H1 (cell line): ENCODE measurements at regions not wholly inside any gene's neighbourhood (a gene's known extent, or its start where the extent isn't known, plus 50 kb on each side); places are given as distances from the start of the nearest gene placed in this dataset.

Experiments
- CTCF ChIA-PET: fragments of 300-600 bp; sonication (Branson Sonifier 250); formaldehyde crosslinking; loops from one replicate; lab custom pipeline; 2021; ENCODE audit not compliant: partially characterized antibody; lab: Charles Lee
- POLR2A ChIA-PET: fragments of 300-600 bp; sonication (Branson Sonifier 250); formaldehyde crosslinking; loops from one replicate; lab custom pipeline; 2021; ENCODE audit warnings: inconsistent platforms; ENCODE audit not compliant: partially characterized antibody; lab: Charles Lee
- DNase-seq, 2 experiments: peaks; one replicate each; pipeline versions ENCODE4 v3.0.0 to v3.0.0-alpha.2; 2010 to 2022; ENCODE audit warnings: low spot score in 2 of 2, low read depth in 1 of 2, mixed read lengths in 1 of 2
- FAIRE-seq: peaks from 2 replicates; lab custom pipeline; 2011; peaks lifted over from hg19 to GRCh38; lab: Jason Lieb, UNC
- H2AFZ ChIP-seq: 2 replicates; pipeline ENCODE4 v1.8.1; 2012; ENCODE audit warnings: low read length, inconsistent platforms
- H2AK5ac ChIP-seq: 2 replicates; pipeline ENCODE4 v1.6.1; 2013; ENCODE audit warnings: low read depth, low read length
- H2BK120ac ChIP-seq: replicated peaks from 2 replicates; pipeline ENCODE3; 2013; ENCODE audit warnings: low read depth, low read length, inconsistent platforms
- H2BK12ac ChIP-seq: 2 replicates; pipeline ENCODE4 v1.6.1; 2013; ENCODE audit warnings: low read depth, low read length
- H2BK15ac ChIP-seq: 2 replicates; pipeline ENCODE4 v1.6.1; 2013; ENCODE audit warnings: low read length
- H2BK20ac ChIP-seq: 2 replicates; pipeline ENCODE4 v1.6.1; 2013; ENCODE audit warnings: low read length
- H2BK5ac ChIP-seq: 2 replicates; pipeline ENCODE4 v1.6.1; 2013; ENCODE audit warnings: low read depth, low read length
- H3K14ac ChIP-seq: 2 replicates; pipeline ENCODE4 v1.6.1; 2013; ENCODE audit warnings: inconsistent platforms; ENCODE audit not compliant: insufficient read length
- H3K18ac ChIP-seq: 2 replicates; pipeline ENCODE4 v1.6.1; 2013; ENCODE audit warnings: low read length; ENCODE audit errors: extremely low read depth
- H3K23ac ChIP-seq: 2 replicates; pipeline ENCODE4 v1.6.1; 2013; ENCODE audit warnings: inconsistent platforms; ENCODE audit not compliant: insufficient read length
- H3K23me2 ChIP-seq: 2 replicates; pipeline ENCODE4 v1.6.1; 2013; ENCODE audit warnings: low read depth, low read length
- H3K27ac ChIP-seq: 2 replicates; pipeline ENCODE4 v1.6.1; 2011; ENCODE audit warnings: low read depth, low read length, inconsistent platforms
- H3K27me3 ChIP-seq, 4 experiments: replicated peaks in 1 of 4; 1 replicate in 1 of 4; 2 replicates in 3 of 4; pipeline versions ENCODE4 v1.6.1 to v1.8.1; 2011 to 2013; ENCODE audit warnings: low read length in 3 of 4, mild to moderate bottlenecking in 3 of 4, inconsistent platforms in 2 of 4, mixed read lengths in 2 of 4, moderate library complexity in 1 of 4; ENCODE audit not compliant: control insufficient read depth in 3 of 4, insufficient read depth in 3 of 4; ENCODE audit errors: extremely low read depth in 1 of 4
- H3K36me3 ChIP-seq, 4 experiments: 2 replicates each; pipeline versions ENCODE4 v1.6.1 to v1.8.1; 2011 to 2013; ENCODE audit warnings: mild to moderate bottlenecking in 4 of 4, low read length in 3 of 4, moderate library complexity in 2 of 4, control low read depth in 1 of 4, inconsistent platforms in 1 of 4; ENCODE audit not compliant: insufficient read depth in 4 of 4, control insufficient read depth in 2 of 4
- H3K4ac ChIP-seq: replicated peaks from 2 replicates; pipeline ENCODE3; 2013; ENCODE audit warnings: low read length, low read depth, mixed read lengths, inconsistent platforms; ENCODE audit not compliant: insufficient read length
- H3K4me1 ChIP-seq, 4 experiments: replicated peaks in 1 of 4; 1 replicate in 1 of 4; 2 replicates in 3 of 4; pipeline versions ENCODE4 v1.6.1 to v1.8.1; 2011 to 2013; ENCODE audit warnings: low read length in 3 of 4, inconsistent platforms in 2 of 4, mixed read lengths in 1 of 4; ENCODE audit not compliant: insufficient read depth in 4 of 4, control insufficient read depth in 3 of 4
- H3K4me2 ChIP-seq, 2 experiments: 2 replicates each; pipeline versions ENCODE4 v1.6.1 to v1.8.1; 2011 to 2013; ENCODE audit warnings: low read depth in 2 of 2, low read length in 2 of 2, control low read depth in 1 of 2, inconsistent platforms in 1 of 2, mild to moderate bottlenecking in 1 of 2; ENCODE audit not compliant: insufficient read depth in 1 of 2
- H3K4me3 ChIP-seq, 4 experiments: fragments of 200-600, 300-600 bp in 1 of 4; sonication (generic), shearing (Covaris generic), sonication (Bioruptor Twin) in 1 of 4; 2 replicates each; pipeline versions ENCODE4 v1.5.1 to v1.8.1; 2011 to 2016; ENCODE audit warnings: low read length in 4 of 4, low read depth in 3 of 4, control low read depth in 2 of 4, inconsistent platforms in 2 of 4, mild to moderate bottlenecking in 2 of 4, mixed read lengths in 1 of 4, moderate library complexity in 1 of 4; ENCODE audit not compliant: insufficient read depth in 2 of 4; ENCODE audit errors: extremely low read depth in 1 of 4
- H3K56ac ChIP-seq: replicated peaks from 2 replicates; pipeline ENCODE3; 2013; ENCODE audit warnings: low read depth, mild to moderate bottlenecking, mixed read lengths, low read length, inconsistent platforms; ENCODE audit not compliant: insufficient read length
- H3K79me1 ChIP-seq: 2 replicates; pipeline ENCODE4 v1.6.1; 2013; ENCODE audit warnings: low read depth, low read length, control low read depth
- H3K79me2 ChIP-seq, 2 experiments: 2 replicates each; pipeline versions ENCODE4 v1.6.1 to v1.8.1; 2012 to 2013; ENCODE audit warnings: low read length in 2 of 2, mild to moderate bottlenecking in 2 of 2, inconsistent platforms in 1 of 2; ENCODE audit not compliant: insufficient read depth in 2 of 2, control insufficient read depth in 1 of 2
- H3K9ac ChIP-seq, 4 experiments: replicated peaks in 1 of 4; 1 replicate in 1 of 4; 2 replicates in 3 of 4; pipeline versions ENCODE4 v1.6.1 to v1.8.1; 2011 to 2013; ENCODE audit warnings: low read depth in 3 of 4, low read length in 3 of 4, control low read depth in 2 of 4, mild to moderate bottlenecking in 2 of 4, moderate library complexity in 2 of 4, inconsistent platforms in 1 of 4; ENCODE audit errors: extremely low read depth in 1 of 4
- H3K9me3 ChIP-seq, 2 experiments: 2 replicates each; pipeline versions ENCODE4 v1.6.1 to v1.8.1; 2012 to 2013; ENCODE audit warnings: mild to moderate bottlenecking in 2 of 2, moderate library complexity in 2 of 2, control low read depth in 1 of 2, inconsistent platforms in 1 of 2, low read depth in 1 of 2, low read length in 1 of 2, mixed read lengths in 1 of 2; ENCODE audit not compliant: insufficient read depth in 2 of 2
- H4K20me1 ChIP-seq, 2 experiments: replicated peaks in 1 of 2; 2 replicates each; pipeline versions ENCODE3 to v1.8.1; 2011 to 2013; ENCODE audit warnings: inconsistent platforms in 2 of 2, low read length in 2 of 2, mild to moderate bottlenecking in 1 of 2; ENCODE audit not compliant: insufficient read depth in 2 of 2, control insufficient read depth in 1 of 2
- H4K5ac ChIP-seq: 2 replicates; pipeline ENCODE4 v1.6.1; 2013; ENCODE audit warnings: low read length, low read depth, mixed read lengths, inconsistent platforms; ENCODE audit not compliant: insufficient read length
- H4K8ac ChIP-seq: 2 replicates; pipeline ENCODE4 v1.8.0; 2013; ENCODE audit warnings: mild to moderate bottlenecking, moderate library complexity, low read length, inconsistent platforms; ENCODE audit not compliant: insufficient read depth; ENCODE audit errors: extremely low read depth
- H4K91ac ChIP-seq: replicated peaks from 2 replicates; pipeline ENCODE3; 2013; ENCODE audit warnings: low read length, mixed read lengths, inconsistent platforms; ENCODE audit not compliant: insufficient read length
- TAF1 ChIP-seq: IDR thresholded peaks from 2 replicates; pipeline ENCODE4 v1.6.1; 2011; ENCODE audit warnings: mild to moderate bottlenecking, low read depth, low read length
- WGBS, 2 experiments: shearing (Covaris generic) in 1 of 2; methylation state at CpG; one replicate each; pipeline versions ENCODE4 v1.1.6 to v1.1.7; 2013 to 2015; ENCODE audit warnings: low lambda C conversion rate in 2 of 2, mixed read lengths in 2 of 2, inconsistent platforms in 1 of 2, low coverage in 1 of 2, missing lambda C conversion rate in 1 of 2; ENCODE audit not compliant: insufficient replicate concordance in 2 of 2, insufficient coverage in 1 of 2, insufficient read length in 1 of 2; ENCODE audit errors: extremely low coverage in 1 of 2, missing lambda C conversion rate in 1 of 2; 5-methylcytosine and 5-hydroxymethylcytosine counted together
- TF ChIP-seq, protein P1 (sequence below), 3 experiments: IDR thresholded peaks; 1 replicate in 2 of 3; 2 replicates in 1 of 3; pipeline versions ENCODE4 v1.5.1 to v1.6.1; 2011; ENCODE audit warnings: low read length in 3 of 3, mild to moderate bottlenecking in 3 of 3, inconsistent platforms in 2 of 3, low read depth in 1 of 3, moderate library complexity in 1 of 3; ENCODE audit not compliant: insufficient read depth in 1 of 3; ENCODE audit errors: control extremely low read depth in 1 of 3

DNA sequence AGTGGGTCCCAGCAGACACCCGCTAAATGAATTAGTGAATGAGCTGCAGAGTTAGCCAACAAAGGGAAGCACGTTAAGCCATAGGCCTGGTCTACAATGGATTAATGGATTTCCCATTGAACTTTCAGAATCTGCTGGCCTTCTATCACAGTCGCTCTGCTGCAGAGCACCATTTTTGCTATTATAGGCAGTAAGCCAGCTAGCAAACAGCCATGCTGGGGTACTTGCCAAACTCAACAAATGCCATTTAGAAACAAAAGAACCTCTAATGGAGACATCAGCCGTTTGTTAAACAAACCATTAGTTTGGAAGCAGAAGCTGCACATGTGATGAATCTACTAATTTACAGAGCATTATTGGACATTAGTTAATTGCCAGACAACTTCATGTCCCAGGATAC is 181.1 kb upstream of the STXBP6 start:
- Histone ChIP-seq H3K23ac (no peak overlapping the region), H3K36me3 (no peaks in the 10 kb centered on the region), H3K27me3 (no peaks in the 10 kb centered on the region), H2BK120ac (no peak overlapping the region), H2BK15ac (no peak overlapping the region), H2BK5ac (no peak overlapping the region), H3K23me2 (no peaks in the 10 kb centered on the region), H4K5ac (no peak overlapping the region), H2AFZ (no peak overlapping the region), H3K79me1 (no peaks in the 10 kb centered on the region), H3K4me2 (no peak overlapping the region), H2BK20ac (no peak overlapping the region), H4K20me1 (no peaks in the 10 kb centered on the region), H3K4me1 (no peaks in the 10 kb centered on the region), H4K8ac (no peak overlapping the region), H3K9ac (no peak overlapping the region), H2BK12ac (no peak overlapping the region), H3K9me3 (0 out of 4 replicates have a peak, but pooled peaks cover 0 to 5% of the 10 kb centered on the region in 2 experiments), H2AK5ac (no peak overlapping the region), H3K27ac (no peak overlapping the region), H3K14ac (no peak overlapping the region), H3K4me3 (no peak overlapping the region), H3K79me2 (no peaks in the 10 kb centered on the region), H3K18ac (no peak overlapping the region), H3K56ac (no peak overlapping the region), H4K91ac (no peak overlapping the region), H3K4ac (no peak overlapping the region)
- POLR2A ChIA-PET, result no interaction called here
- DNase-seq (no peak), FAIRE-seq (no peak)
- 91% methylated on average over 4 of the region's 4 CpGs; no CpG with 5 or more reads in 1 of the 2 experiments for WGBS, 2 experiments
- CTCF ChIA-PET, result interaction anchor here (1.4 to 1.9 kb wide), 2 partner anchors 37 to 80 kb away, joined by 3 to 5 read pairs; no protein-coding TSS in a partner anchor
- TF ChIP-seq TAF1, result no peak
- TF ChIP-seq, protein P1, sequence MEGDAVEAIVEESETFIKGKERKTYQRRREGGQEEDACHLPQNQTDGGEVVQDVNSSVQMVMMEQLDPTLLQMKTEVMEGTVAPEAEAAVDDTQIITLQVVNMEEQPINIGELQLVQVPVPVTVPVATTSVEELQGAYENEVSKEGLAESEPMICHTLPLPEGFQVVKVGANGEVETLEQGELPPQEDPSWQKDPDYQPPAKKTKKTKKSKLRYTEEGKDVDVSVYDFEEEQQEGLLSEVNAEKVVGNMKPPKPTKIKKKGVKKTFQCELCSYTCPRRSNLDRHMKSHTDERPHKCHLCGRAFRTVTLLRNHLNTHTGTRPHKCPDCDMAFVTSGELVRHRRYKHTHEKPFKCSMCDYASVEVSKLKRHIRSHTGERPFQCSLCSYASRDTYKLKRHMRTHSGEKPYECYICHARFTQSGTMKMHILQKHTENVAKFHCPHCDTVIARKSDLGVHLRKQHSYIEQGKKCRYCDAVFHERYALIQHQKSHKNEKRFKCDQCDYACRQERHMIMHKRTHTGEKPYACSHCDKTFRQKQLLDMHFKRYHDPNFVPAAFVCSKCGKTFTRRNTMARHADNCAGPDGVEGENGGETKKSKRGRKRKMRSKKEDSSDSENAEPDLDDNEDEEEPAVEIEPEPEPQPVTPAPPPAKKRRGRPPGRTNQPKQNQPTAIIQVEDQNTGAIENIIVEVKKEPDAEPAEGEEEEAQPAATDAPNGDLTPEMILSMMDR (IDR thresholded peaks at IDR 0.05; ENCODE audit: control extremely low read depth in 1 of 3, insufficient read depth in 1 of 3, low read depth in 1 of 3, low read length in 3 of 3), result no peak
